OCI-LY7 (cell line): ENCODE measurements at regions not wholly inside any gene's neighbourhood (a gene's known extent, or its start where the extent isn't known, plus 50 kb on each side); places are given as distances from the start of the nearest gene placed in this dataset.

Experiments used
- BruUV-seq: library from RNA; stranded (reverse); fragments of 400-500 nt; replicated peaks from 2 replicates; lab custom pipeline; 2021; lab: Mats Ljungman, UMichigan
- CTCF ChIA-PET: fragments of 300-600 bp; sonication (Branson Sonifier 250); formaldehyde crosslinking; loops from one replicate; lab custom pipeline; 2022; ENCODE audit warnings: antibody characterized with exemption; ENCODE audit not compliant: unreplicated experiment; lab: Charles Lee
- POLR2A ChIA-PET: fragments of 300-600 bp; sonication (Branson Sonifier 250); formaldehyde crosslinking; loops from one replicate; lab custom pipeline; 2022; ENCODE audit warnings: antibody characterized with exemption; lab: Charles Lee
- DNase-seq: peaks from one replicate; pipeline ENCODE4 v3.0.0-alpha.2; 2015; ENCODE audit warnings: low spot score
- H2AFZ ChIP-seq: fragments of 200-600 bp; sonication (generic), shearing (Covaris generic); 2 replicates; pipeline ENCODE4 v1.6.1; 2014; ENCODE audit warnings: mild to moderate bottlenecking, antibody characterized with exemption, low read length, moderate library complexity
- H3K27ac ChIP-seq: fragments of 200-600 bp; sonication (generic); 2 replicates; pipeline ENCODE4 v1.5.1; 2014; ENCODE audit warnings: mixed run types, low read depth, mild to moderate bottlenecking, moderate library complexity, low read length, inconsistent platforms; ENCODE audit not compliant: poor library complexity, severe bottlenecking
- H3K36me3 ChIP-seq: fragments of 200-600 bp; sonication (generic); 2 replicates; pipeline ENCODE4 v1.6.1; 2014; ENCODE audit warnings: mild to moderate bottlenecking, antibody characterized with exemption, low read length, moderate library complexity, mixed read lengths; ENCODE audit not compliant: insufficient read depth
- H3K4me1 ChIP-seq: fragments of 200-600 bp; sonication (generic); 2 replicates; pipeline ENCODE4 v1.5.1; 2014; ENCODE audit warnings: mild to moderate bottlenecking, low read length; ENCODE audit not compliant: insufficient read depth, poor library complexity, severe bottlenecking
- H3K4me2 ChIP-seq: fragments of 200-600 bp; sonication (generic); 2 replicates; pipeline ENCODE4 v1.6.1; 2014; ENCODE audit warnings: mild to moderate bottlenecking, low read length
- H3K4me3 ChIP-seq: fragments of 200-600 bp; sonication (generic); 2 replicates; pipeline ENCODE4 v1.5.1; 2014; ENCODE audit warnings: mild to moderate bottlenecking, low read depth, low read length; ENCODE audit not compliant: poor library complexity, severe bottlenecking
- H3K79me2 ChIP-seq: fragments of 200-600 bp; sonication (generic); 2 replicates; pipeline ENCODE4 v1.6.1; 2016; ENCODE audit warnings: low read depth, mild to moderate bottlenecking, low read length, moderate library complexity, mixed read lengths; ENCODE audit not compliant: insufficient read depth
- H3K9me2 ChIP-seq: fragments of 200-600 bp; sonication (generic); 2 replicates; pipeline ENCODE4 v1.6.1; 2016; ENCODE audit warnings: mild to moderate bottlenecking, low read length, mixed read lengths; ENCODE audit not compliant: insufficient read depth
- H3K9me3 ChIP-seq: fragments of 200-600 bp; sonication (generic); 2 replicates; pipeline ENCODE4 v1.6.1; 2014; ENCODE audit warnings: mild to moderate bottlenecking, mixed run types, low read length, mixed read lengths
- H4K20me1 ChIP-seq: fragments of 200-600 bp; sonication (generic); 2 replicates; pipeline ENCODE4 v1.6.1; 2014; ENCODE audit warnings: mild to moderate bottlenecking, antibody characterized with exemption, low read length, moderate library complexity, mixed read lengths; ENCODE audit not compliant: insufficient read depth
- CTCF ChIP-seq: fragments of 200-600 bp; sonication (generic); conservative IDR thresholded peaks from 2 replicates; pipeline ENCODE4 v1.5.1; 2014; ENCODE audit warnings: mild to moderate bottlenecking, antibody characterized with exemption, low read length, moderate library complexity, mixed read lengths
- EZH2phosphoT487 ChIP-seq: fragments of 200-600 bp; sonication (generic); IDR thresholded peaks from 2 replicates; pipeline ENCODE4 v1.6.1; 2018; ENCODE audit warnings: low read depth, borderline replicate concordance, mild to moderate bottlenecking, mixed run types, antibody characterized with exemption, low read length, moderate library complexity, mixed read lengths
- intact Hi-C: fragments of 100-400 bp; cut with micrococcal nuclease; formaldehyde crosslinking; loops from one replicate; pipeline ENCODE4 v1.10.0; 2022; ENCODE audit not compliant: unreplicated experiment

GRCh38 chr2:118524911-118525310 is 322.5 kb downstream of the EN1 start:
- ChIA-PET CTCF (no interaction called here), POLR2A (interaction anchor here (0.6 kb wide), 1 partner anchor 834 kb away, joined by 3 read pairs; no protein-coding TSS in a partner anchor)

GRCh38 chr2:118523761-118524160 is 323.7 kb downstream of the EN1 start:
- intact Hi-C loops, result no loop called here
- DNase-seq, result no peak

More at GRCh38 chr2:118524911-118525310, 322.5 kb downstream of the EN1 start:
- Histone ChIP-seq H3K36me3 (no peaks in the 10 kb centered on the region), H3K27ac (no peak overlapping the region), H3K9me3 (no peaks in the 10 kb centered on the region), H3K79me2 (no peaks in the 10 kb centered on the region), H3K4me2 (no peak overlapping the region), H3K9me2 (no peaks in the 10 kb centered on the region), H3K4me1 (no peaks in the 10 kb centered on the region), H3K4me3 (no peak overlapping the region), H4K20me1 (no peaks in the 10 kb centered on the region), H2AFZ (no peak overlapping the region)
- no peak for DNase-seq
- TF ChIP-seq EZH2phosphoT487, result no peak
- TF ChIP-seq CTCF, result no peak
- intact Hi-C loops, result no loop called here
- BruUV-seq, result no TSS peak

More at GRCh38 chr2:118523761-118524160, 323.7 kb downstream of the EN1 start:
- Histone ChIP-seq H4K20me1 (no peaks in the 10 kb centered on the region), H3K4me1 (no peaks in the 10 kb centered on the region), H2AFZ (no peak overlapping the region), H3K9me2 (no peaks in the 10 kb centered on the region), H3K4me3 (no peak overlapping the region), H3K79me2 (no peaks in the 10 kb centered on the region), H3K27ac (no peak overlapping the region), H3K4me2 (no peak overlapping the region), H3K9me3 (no peaks in the 10 kb centered on the region), H3K36me3 (no peaks in the 10 kb centered on the region)
- CTCF ChIA-PET, result interaction anchor here (0.5 kb wide), 2 partner anchors 49 to 334 kb away, joined by 3 read pairs; no protein-coding TSS in a partner anchor
- POLR2A ChIA-PET, result no interaction called here
- no TSS peak for BruUV-seq
- TF ChIP-seq CTCF (no peak), EZH2phosphoT487 (no peak)
